ENCODE measurements at regions not wholly inside any gene's neighbourhood (a gene's known extent, or its start where the extent isn't known, plus 50 kb on each side); places are given as distances from the start of the nearest gene placed in this dataset.

DNA sequence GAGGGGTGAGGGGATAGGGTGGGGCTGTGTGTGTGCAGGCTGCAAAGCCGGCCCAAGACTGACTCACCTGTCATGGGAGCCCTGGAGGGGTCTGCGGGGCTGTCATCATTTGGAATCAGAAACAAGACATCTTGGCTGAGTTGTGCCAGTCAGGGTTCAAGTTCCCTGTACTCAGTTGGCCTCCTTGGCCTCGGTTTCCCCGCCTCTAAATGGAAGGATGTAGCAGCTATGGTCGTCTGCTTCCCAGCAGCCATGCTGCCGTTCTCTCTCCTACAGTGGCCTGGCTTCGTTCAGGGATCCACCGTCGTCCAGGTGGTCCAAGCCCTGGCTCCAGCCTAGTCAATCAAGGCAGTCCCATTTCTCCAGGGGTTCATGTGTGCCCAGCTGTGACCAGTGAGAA is 83.6 kb upstream of the PMEPA1 start:
- TF ChIP-seq SIN3A (IDR thresholded peaks at IDR 0.05; ENCODE audit: borderline replicate concordance, insufficient read depth, low read length), result no peak
- TF ChIP-seq FOXP2 (optimal IDR thresholded peaks at IDR 0.05; ENCODE audit: borderline replicate concordance, extremely low read depth, extremely low read length, insufficient read depth), result no peak
